Upper lobe of left lung (tissue), 4 donors: ENCODE measurements at regions not wholly inside any gene's neighbourhood (a gene's known extent, or its start where the extent isn't known, plus 50 kb on each side); places are given as distances from the start of the nearest gene placed in this dataset.

Source experiments
- CTCF ChIP-seq, 6 experiments: fragments of 450-650 bp in 4 of 6; fragments of 200-600 bp in 2 of 6; sonication (generic) in 2 of 6; IDR thresholded peaks; one replicate each; pipeline ENCODE4 v1.5.1; 2016 to 2019; ENCODE audit warnings: antibody characterized with exemption in 6 of 6
- POLR2A ChIP-seq, 4 donors: fragments of 450-650 bp; IDR thresholded peaks; one replicate each; pipeline ENCODE4 v1.5.1; 2016 to 2017; ENCODE audit warnings: antibody characterized with exemption in 4 of 4, mild to moderate bottlenecking in 2 of 4
- POLR2AphosphoS5 ChIP-seq, 2 donors: sonication (generic); formaldehyde crosslinking; IDR thresholded peaks; one replicate each; pipeline ENCODE4 v1.5.1; 2017; ENCODE audit warnings: antibody characterized with exemption in 2 of 2

DNA sequence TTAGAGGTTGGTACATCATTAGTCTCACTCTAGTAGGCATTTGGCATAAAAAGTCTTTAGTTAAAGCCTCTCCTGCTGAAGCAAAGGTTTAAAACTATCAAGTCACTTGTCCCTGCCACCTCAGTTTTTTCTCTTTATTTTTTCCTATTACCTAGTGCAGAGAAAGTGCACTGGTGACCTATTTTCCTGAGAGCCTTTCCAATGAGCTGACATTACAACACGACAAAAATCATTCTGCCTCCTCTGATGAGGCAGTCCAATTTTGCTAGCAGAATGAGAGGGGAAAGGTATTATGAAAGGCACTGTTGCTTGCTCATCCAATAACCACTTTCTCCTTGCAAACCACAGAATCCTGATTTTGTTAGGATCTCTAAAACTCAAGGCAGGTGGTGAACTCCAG is 73.3 kb upstream of the SGK1 start:
- TF ChIP-seq POLR2AphosphoS5 (IDR thresholded peaks at IDR 0.05): no peak
- TF ChIP-seq CTCF (IDR thresholded peaks at IDR 0.05): no peak
- no peak for TF ChIP-seq POLR2A (IDR thresholded peaks at IDR 0.05)
